Amygdala (tissue), 56 donors: ENCODE measurements at regions not wholly inside any gene's neighbourhood (a gene's known extent, or its start where the extent isn't known, plus 50 kb on each side); places are given as distances from the start of the nearest gene placed in this dataset.
A peak's percentile ranks its signal among the peaks of the same experiment; 100 is the strongest.
"Not testable (repeated sequence)": the region's sequence is repeated elsewhere in the genome, so short reads cannot be mapped to it uniquely, and the experiment has no call there.

Experiments
- DNase-seq, 56 donors: peaks; one replicate each; lab custom pipeline; 2025; lab: John Stamatoyannopoulos, UW

DNA sequence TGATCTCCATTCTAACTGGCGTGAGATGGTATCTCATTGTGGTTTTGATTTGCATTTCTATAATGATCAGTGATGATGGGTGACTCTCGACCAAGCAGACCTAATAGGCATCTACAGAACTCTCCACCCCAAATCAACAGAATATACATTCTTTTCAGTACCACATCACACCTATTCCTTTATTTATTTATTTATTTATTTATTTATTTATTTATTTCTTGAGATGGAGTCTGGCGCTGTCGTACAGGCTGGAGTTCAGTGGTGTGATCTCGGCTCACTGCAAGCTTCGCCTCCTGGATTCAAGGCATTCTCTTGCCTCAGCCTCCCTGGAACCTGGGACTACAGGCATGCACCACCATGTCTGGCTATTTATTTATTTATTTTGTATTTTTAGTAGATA is 496.3 kb downstream of the TENT5A start:
- DNase-seq, result not testable (repeated sequence)

DNA sequence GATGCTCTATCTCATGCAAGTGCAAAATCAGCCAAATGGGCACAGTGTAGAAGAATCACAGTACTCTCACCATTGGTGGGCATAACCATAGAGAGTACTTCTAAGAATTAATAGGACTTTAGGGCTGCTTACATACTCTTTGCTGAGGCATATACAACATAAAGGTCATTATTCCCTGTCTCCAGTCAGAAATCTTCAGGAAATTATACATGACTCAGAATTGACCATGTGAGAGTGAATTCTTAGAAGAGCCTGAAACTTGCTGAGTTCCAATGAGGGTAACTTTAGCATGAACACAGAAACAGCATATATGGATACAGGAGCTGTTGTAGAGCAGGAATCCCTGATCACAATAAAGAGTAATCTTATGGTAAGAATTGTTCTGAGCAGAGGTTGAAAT is 498.7 kb downstream of the TENT5A start:
- DNase-seq, result no peak

DNA sequence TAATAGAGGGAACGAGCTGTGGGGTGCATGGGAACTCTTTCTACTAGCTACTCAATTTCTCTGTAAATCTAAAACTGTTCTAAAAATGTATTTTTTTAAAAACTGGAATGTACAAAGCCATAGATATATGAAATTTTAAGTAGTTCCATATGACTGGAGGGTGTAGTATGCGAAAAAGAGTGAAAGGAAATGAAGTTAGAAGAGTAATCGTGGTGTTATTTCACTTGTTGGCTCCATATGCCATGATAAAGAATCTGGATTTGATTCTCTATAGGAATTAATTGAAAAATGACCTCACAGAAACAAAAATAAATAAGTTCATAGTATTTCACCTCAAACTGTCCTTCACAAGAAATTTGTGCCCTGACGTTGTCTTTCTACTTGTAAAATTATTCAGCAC is 500.2 kb downstream of the TENT5A start:
- no peak for DNase-seq

- no peak for DNase-seq
These were observed 506.3 kb downstream of the TENT5A start for GRCh38 chr6:81246200-81246599.

DNA sequence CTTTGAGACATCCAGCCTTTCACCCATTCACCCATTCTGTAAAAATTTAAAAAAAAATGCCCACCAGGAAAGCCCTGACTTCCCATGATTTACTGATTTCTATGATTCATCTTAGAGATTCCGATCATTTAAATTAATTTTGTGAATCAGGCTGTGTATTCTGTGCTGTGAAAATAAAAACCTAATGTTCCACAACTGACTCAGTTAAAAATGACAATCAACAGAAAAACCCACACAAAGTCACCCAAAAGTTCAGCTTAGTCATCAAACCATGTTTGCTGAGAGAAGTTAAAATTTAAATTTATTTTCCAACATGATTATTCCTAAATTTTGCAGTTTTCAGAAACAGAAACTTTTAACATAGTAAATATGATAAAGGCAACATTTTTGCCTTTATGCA is 509.9 kb downstream of the TENT5A start:
- no peak for DNase-seq

- peak in 1 of 56 donors; percentile 10 for DNase-seq
These were observed 511.1 kb downstream of the TENT5A start for GRCh38 chr6:81241126-81242041.

DNA sequence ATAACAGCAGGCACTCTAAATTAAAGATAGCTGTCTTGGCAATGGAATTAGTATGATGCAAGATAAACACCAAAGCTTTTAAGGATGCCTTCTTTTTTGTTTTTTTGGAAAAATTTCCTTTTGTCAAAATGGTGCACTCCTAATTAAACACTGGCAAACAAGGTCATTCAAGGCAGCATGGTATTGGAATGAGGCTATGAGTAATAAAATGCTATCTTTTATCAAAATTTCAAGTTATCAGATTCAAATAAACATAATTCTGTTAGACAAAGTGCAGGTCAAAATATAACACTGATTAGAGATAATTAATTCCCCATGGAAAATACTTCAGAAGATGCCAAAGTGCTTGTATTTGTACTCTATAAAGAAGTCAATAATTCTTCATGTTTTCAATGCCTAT is 514.1 kb downstream of the TENT5A start:
- no peak for DNase-seq

- no peak for DNase-seq
These were observed 515.3 kb downstream of the TENT5A start for GRCh38 chr6:81237226-81237625.

DNA sequence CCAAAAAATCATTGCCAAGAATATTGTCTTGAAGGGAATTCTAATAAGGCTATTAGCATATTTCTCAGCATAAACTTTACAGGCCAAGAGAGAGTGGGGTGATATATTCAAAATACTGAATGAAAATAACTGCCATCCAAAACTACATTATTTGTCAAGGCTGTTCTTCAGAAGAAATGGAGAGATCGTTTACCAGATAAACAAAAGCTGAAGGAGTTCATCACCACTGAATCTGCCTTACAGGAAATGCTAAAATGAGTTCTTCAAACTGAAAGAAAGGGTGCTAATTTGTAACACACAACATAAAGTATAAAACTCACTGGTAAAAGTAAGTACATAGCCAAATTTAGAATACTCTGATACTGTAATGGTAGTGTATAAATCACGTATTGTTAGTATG is 517.0 kb downstream of the TENT5A start:
- DNase-seq, result no peak

- DNase-seq, result no peak
These were observed 518.5 kb downstream of the TENT5A start for GRCh38 chr6:81233990-81234389.

DNA sequence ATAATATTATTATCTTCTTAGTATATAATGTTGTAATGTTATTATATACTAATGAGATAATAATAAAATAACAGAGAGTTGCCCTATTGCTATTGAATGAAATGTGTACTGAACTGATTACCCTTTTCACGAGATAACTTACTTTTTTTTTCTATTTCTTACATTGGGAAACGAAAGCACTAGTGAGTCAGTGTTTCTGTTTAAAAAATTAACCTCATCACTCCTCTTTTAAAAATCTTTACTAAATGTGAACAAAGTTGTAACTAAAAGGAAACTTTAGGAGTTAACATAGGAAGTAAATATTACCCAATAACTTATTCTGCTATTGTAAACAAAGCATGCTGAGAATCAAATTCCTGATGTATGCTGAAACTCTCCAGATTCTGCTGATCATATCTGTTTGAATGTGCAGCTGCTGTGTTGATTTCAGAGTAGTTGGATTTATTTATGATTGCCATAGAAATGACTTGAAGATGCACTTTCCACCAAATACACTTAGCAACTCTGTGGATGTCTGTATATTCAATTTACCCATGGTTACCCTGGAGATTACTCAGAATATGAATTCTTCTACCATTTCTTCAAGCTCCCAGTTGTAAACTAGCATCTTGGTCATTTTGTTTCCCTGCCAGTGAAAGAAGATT is 523.4 kb downstream of the TENT5A start:
- no peak for DNase-seq

GRCh38 chr6:81226957-81227356 is 525.5 kb downstream of the TENT5A start:
- no peak for DNase-seq

- no peak for DNase-seq
These were observed 535.8 kb downstream of the TENT5A start for GRCh38 chr6:81216668-81217067.

- no peak for DNase-seq
These were observed 537.4 kb downstream of the TENT5A start for GRCh38 chr6:81215092-81215432.

DNA sequence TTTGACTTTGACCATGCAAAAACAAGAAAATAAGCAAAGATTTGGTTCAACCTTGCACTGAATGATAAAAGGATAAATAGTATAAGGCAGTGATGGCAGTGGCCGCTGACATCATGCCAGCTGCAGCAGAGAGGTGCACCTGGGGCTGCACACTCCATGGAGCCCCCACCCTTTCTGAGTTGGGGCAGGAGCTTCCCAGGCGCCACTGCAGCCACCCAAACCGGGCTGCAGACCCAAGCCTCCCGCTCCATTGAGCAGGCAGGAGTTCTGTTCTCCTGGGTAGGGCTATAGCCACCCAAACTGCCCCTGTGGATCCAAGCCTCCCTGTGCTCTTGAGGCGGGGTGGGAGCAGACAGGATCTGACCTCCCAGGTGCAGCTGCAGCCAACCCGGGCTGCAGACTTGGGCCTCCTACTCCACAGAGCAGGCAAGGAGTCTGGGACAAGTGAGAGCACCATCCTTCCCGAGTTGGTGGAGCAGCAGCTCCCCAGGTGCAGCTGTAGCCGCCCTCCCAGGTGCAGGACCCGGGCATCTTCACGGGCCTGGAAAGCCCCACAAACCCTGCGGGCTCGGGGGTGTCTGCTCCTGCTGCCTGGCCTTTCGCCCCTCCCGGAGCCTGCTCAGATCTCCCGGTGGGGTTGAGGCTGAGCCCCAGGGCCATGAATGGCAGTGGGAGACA is 537.9 kb downstream of the TENT5A start:
- no peak for DNase-seq

GRCh38 chr6:81204731-81205130 is 547.8 kb downstream of the TENT5A start:
- no peak for DNase-seq

GRCh38 chr6:81194374-81194773 is 558.1 kb downstream of the TENT5A start:
- DNase-seq, result no peak

DNA sequence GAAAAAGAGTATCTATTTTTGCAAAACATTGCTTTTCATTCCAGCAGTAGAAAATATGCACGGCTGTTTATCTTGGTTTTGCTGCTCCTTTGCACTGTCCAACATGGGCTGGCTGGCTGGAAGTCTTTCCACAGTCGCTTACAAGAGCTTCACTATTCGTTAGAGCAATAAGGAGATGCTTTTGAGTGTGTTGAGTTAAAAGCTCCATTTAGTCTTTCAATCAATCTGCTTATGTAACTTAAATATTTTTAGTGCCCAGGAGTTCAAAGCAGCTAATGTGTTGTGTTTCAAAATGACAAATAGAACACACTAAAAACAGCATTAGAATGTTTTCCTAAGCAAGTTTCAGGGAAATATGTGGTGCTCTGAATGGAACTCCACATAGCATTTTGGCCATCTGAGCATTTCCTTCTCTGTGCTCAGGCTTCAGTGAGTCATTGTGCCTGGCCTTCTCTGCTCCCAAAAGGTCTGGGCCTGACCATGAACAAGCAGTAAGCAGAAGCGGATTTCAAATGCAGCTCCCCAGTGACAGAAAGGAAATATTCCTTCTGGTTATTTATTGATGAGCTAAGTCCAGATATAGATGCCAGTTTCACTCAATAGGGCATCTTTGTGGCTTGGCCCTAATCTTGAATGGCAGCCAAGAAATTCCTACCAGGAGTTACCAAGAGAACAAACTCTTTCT is 580.3 kb downstream of the TENT5A start:
- DNase-seq, result peak in 4 of 56 donors; percentile 1 to 3 (median 1)

DNA sequence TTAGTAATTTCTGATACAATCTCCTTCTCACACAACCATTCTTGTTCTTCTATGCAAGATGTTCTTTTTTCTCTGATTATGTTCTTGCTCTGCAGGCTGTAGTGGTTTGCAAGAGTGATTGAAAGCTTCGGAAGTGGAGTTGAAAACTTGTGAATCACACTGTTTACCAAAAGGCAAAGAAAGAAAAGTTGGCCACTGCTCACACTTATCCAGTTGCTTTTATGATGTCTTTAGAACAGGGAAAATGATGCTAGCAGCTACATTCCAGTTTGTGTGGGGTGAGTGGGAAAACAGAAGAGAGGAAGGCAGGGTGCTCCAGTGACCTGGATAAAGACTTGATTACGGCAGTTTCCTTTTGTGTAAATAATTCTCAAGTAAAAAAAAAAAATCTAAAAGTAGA is 583.3 kb downstream of the TENT5A start:
- DNase-seq, result no peak

- DNase-seq, result no peak
These were observed 585.7 kb downstream of the TENT5A start for GRCh38 chr6:81166770-81167169.

DNA sequence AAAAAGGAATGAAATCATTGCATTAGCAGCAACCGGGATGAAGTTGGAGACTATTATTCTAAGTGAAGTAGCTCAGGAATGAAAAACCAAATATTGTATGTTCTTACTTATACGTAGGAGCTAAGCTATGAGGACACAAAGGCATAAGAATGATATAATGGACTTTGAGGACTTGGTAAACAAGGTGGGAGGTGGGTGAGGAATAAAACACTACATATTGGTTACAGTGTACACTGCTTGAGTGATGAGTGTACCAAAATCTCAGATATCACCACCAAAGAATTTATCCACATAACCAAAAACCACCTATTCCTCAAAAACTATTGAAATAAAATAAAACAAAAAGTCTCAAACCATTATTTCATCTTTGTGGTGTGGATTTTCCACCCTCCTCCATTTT is 593.5 kb downstream of the TENT5A start:
- no peak for DNase-seq
